T-cell (primary cell): ENCODE measurements at regions not wholly inside any gene's neighbourhood (a gene's known extent, or its start where the extent isn't known, plus 50 kb on each side); places are given as distances from the start of the nearest gene placed in this dataset.

Experiments
- ATAC-seq, 4 experiments: fragments of 200-7000 bp in 3 of 4; fragments of 150-1000 bp in 1 of 4; cut with Tn5 transposase; replicated peaks in 1 of 4; 1 replicate in 3 of 4; 2 replicates in 1 of 4; pipeline ENCODE4 v1.10.0; 2021; ENCODE audit warnings: moderate library complexity in 3 of 4, mild to moderate bottlenecking in 2 of 4, moderate number of reproducible peaks in 1 of 4
- CTCF ChIA-PET, 2 donors: fragments of 300-600 bp; sonication (Branson Sonifier 250); formaldehyde crosslinking; loops; one replicate each; lab custom pipeline; 2022; ENCODE audit warnings: antibody characterized with exemption in 2 of 2; lab: Charles Lee
- POLR2A ChIA-PET, 2 donors: fragments of 300-600 bp; sonication (Branson Sonifier 250); formaldehyde crosslinking; loops; one replicate each; lab custom pipeline; 2022; ENCODE audit warnings: antibody characterized with exemption in 2 of 2; lab: Charles Lee
- DNase-seq, 35 experiments: peaks; one replicate each; pipeline versions ENCODE4 v3.0.0 to v3.0.0-alpha.2; 2013 to 2023
- H3K27ac ChIP-seq: one replicate; pipeline ENCODE4 v1.5.1; 2013; ENCODE audit warnings: low read length
- H3K27me3 ChIP-seq, 2 experiments: replicated peaks in 1 of 2; 1 replicate in 1 of 2; 2 replicates in 1 of 2; pipeline versions ENCODE4 v1.6.1 to v1.7.0; 2013; ENCODE audit warnings: low read length in 1 of 2, mixed read lengths in 1 of 2; ENCODE audit not compliant: control insufficient read depth in 2 of 2, insufficient read depth in 2 of 2; ENCODE audit errors: extremely low read depth in 1 of 2
- H3K36me3 ChIP-seq, 2 donors: 1 replicate in 1 of 2; 2 replicates in 1 of 2; pipeline versions ENCODE4 v1.6.1 to v1.7.0; 2013; ENCODE audit warnings: low read length in 1 of 2; ENCODE audit not compliant: control insufficient read depth in 2 of 2, insufficient read depth in 1 of 2; ENCODE audit errors: extremely low read depth in 1 of 2
- H3K4me1 ChIP-seq, 2 experiments: 1 replicate in 1 of 2; 2 replicates in 1 of 2; pipeline versions ENCODE4 v1.6.1 to v1.7.0; 2013; ENCODE audit warnings: low read length in 2 of 2, mixed read lengths in 1 of 2; ENCODE audit not compliant: insufficient read depth in 2 of 2, control insufficient read depth in 1 of 2; ENCODE audit errors: extremely low read depth in 1 of 2
- H3K4me3 ChIP-seq, 2 donors: 1 replicate in 1 of 2; 2 replicates in 1 of 2; pipeline versions ENCODE4 v1.5.1 to v1.7.0; 2013; ENCODE audit warnings: mild to moderate bottlenecking in 2 of 2, low read length in 1 of 2, moderate library complexity in 1 of 2; ENCODE audit not compliant: control insufficient read depth in 1 of 2; ENCODE audit errors: extremely low read depth in 1 of 2
- H3K9me3 ChIP-seq: 2 replicates; pipeline ENCODE4 v1.7.0; 2013
- H3K27ac Mint-ChIP-seq, 2 donors: one replicate each; pipeline ENCODE4 v1.8.0; 2020 to 2021; ENCODE audit warnings: mild to moderate bottlenecking in 2 of 2, mixed read lengths in 2 of 2
- H3K27me3 Mint-ChIP-seq, 2 donors: one replicate each; pipeline ENCODE4 v1.8.0; 2021 to 2022; ENCODE audit warnings: mixed read lengths in 2 of 2
- H3K36me3 Mint-ChIP-seq: one replicate; pipeline ENCODE4 v1.8.0; 2021; ENCODE audit warnings: mixed read lengths
- H3K4me1 Mint-ChIP-seq, 3 donors: one replicate each; pipeline ENCODE4 v1.8.0; 2020 to 2022; ENCODE audit warnings: mixed read lengths in 3 of 3, mild to moderate bottlenecking in 1 of 3
- H3K4me3 Mint-ChIP-seq, 3 donors: one replicate each; pipeline ENCODE4 v1.8.0; 2020 to 2022; ENCODE audit warnings: mild to moderate bottlenecking in 3 of 3, mixed read lengths in 3 of 3, moderate library complexity in 3 of 3
- H3K9me3 Mint-ChIP-seq, 3 donors: one replicate each; pipeline ENCODE4 v1.8.0; 2020 to 2022; ENCODE audit warnings: mixed read lengths in 3 of 3
- WGBS: methylation state at CpG from one replicate; pipeline ENCODE4 v1.1.5; 2013; ENCODE audit warnings: missing lambda C conversion rate; ENCODE audit not compliant: insufficient coverage; 5-methylcytosine and 5-hydroxymethylcytosine counted together

- Mint-ChIP-seq H3K36me3 (no peaks in the 10 kb centered on the region), H3K27ac (no peak overlapping the region), H3K4me1 (no peaks in the 10 kb centered on the region), H3K4me3 (no peak overlapping the region), H3K27me3 (no peaks in the 10 kb centered on the region), H3K9me3 (peaks cover 16 to 45% (median 28%) of the 10 kb centered on the region in 3 donors)
- DNase-seq (no peak), ATAC-seq (no peak)
- WGBS: 87% methylated on average over 3 of the region's 3 CpGs
- Histone ChIP-seq H3K27me3 (peaks cover 0 to 8% of the 10 kb centered on the region in 2 experiments), H3K4me3 (no peak overlapping the region), H3K27ac (no peak overlapping the region), H3K36me3 (no peaks in the 10 kb centered on the region), H3K9me3 (no peaks in the 10 kb centered on the region), H3K4me1 (no peaks in the 10 kb centered on the region)
- ChIA-PET POLR2A (no interaction called here), CTCF (no interaction called here)
Observed at GRCh38 chr16:59729613-59730012, 995.5 kb upstream of the GOT2 start.

- Mint-ChIP-seq H3K9me3 (peaks cover 3 to 9% (median 4%) of the 10 kb centered on the region in 3 donors), H3K4me3 (no peak overlapping the region), H3K4me1 (no peaks in the 10 kb centered on the region), H3K27ac (no peak overlapping the region), H3K36me3 (no peaks in the 10 kb centered on the region), H3K27me3 (no peaks in the 10 kb centered on the region)
- Histone ChIP-seq H3K36me3 (no peaks in the 10 kb centered on the region), H3K27me3 (no peaks in the 10 kb centered on the region), H3K4me3 (no peak overlapping the region), H3K9me3 (no peaks in the 10 kb centered on the region), H3K4me1 (no peaks in the 10 kb centered on the region), H3K27ac (no peak overlapping the region)
- ChIA-PET POLR2A (no interaction called here), CTCF (no interaction called here)
- DNase-seq (no peak), ATAC-seq (no peak)
- no CpG with 5 or more reads among the region's 2 CpGs for WGBS
Observed at GRCh38 chr16:59719121-59719520, 985.0 kb upstream of the GOT2 start.

- ChIA-PET POLR2A (no interaction called here), CTCF (no interaction called here)
- no CpG with 5 or more reads among the region's 8 CpGs for WGBS
- H3K27me3 ChIP-seq: no peaks in the 10 kb centered on the region
- Mint-ChIP-seq H3K4me1 (no peaks in the 10 kb centered on the region), H3K9me3 (peaks cover 3 to 18% (median 4%) of the 10 kb centered on the region in 3 donors), H3K27ac (no peak overlapping the region), H3K27me3 (no peaks in the 10 kb centered on the region), H3K36me3 (no peaks in the 10 kb centered on the region), H3K4me3 (no peak overlapping the region)
- ATAC-seq: no peak
- no peak overlapping the region for H3K4me3 ChIP-seq
- H3K4me1 ChIP-seq: no peaks in the 10 kb centered on the region
- no peaks in the 10 kb centered on the region for H3K36me3 ChIP-seq
- H3K9me3 ChIP-seq: no peaks in the 10 kb centered on the region
- no peak overlapping the region for H3K27ac ChIP-seq
- no peak for DNase-seq
Observed at GRCh38 chr16:59707436-59708226, 973.5 kb upstream of the GOT2 start.

GRCh38 chr16:59701963-59702930 lies 968.1 kb upstream of the GOT2 start:
- no peak overlapping the region for H3K27ac ChIP-seq
- Mint-ChIP-seq H3K4me1 (no peaks in the 10 kb centered on the region), H3K36me3 (no peaks in the 10 kb centered on the region), H3K27ac (no peak overlapping the region), H3K27me3 (no peaks in the 10 kb centered on the region), H3K9me3 (peaks cover 2 to 14% (median 4%) of the 10 kb centered on the region in 3 donors), H3K4me3 (no peak overlapping the region)
- WGBS: 40% methylated on average over 1 of the region's 3 CpGs
- ChIA-PET CTCF (interaction anchor here in 1 of 2 donors (0.5 kb wide), 1 partner anchor 8 kb away, joined by 10 read pairs; no protein-coding TSS in a partner anchor), POLR2A (interaction anchor here in 1 of 2 donors (0.6 kb wide), 1 partner anchor 766 kb away, joined by 3 read pairs; no protein-coding TSS in a partner anchor)
- no peak overlapping the region for H3K4me3 ChIP-seq
- no peaks in the 10 kb centered on the region for H3K9me3 ChIP-seq
- H3K27me3 ChIP-seq: no peaks in the 10 kb centered on the region
- no peaks in the 10 kb centered on the region for H3K36me3 ChIP-seq
- DNase-seq (no peak), ATAC-seq (no peak)
- H3K4me1 ChIP-seq: no peaks in the 10 kb centered on the region

- no peaks in the 10 kb centered on the region for H3K36me3 ChIP-seq
- Mint-ChIP-seq H3K27me3 (no peaks in the 10 kb centered on the region), H3K9me3 (peaks cover 4 to 9% (median 6%) of the 10 kb centered on the region in 3 donors), H3K4me1 (no peaks in the 10 kb centered on the region), H3K36me3 (no peaks in the 10 kb centered on the region), H3K4me3 (no peak overlapping the region), H3K27ac (no peak overlapping the region)
- ChIA-PET CTCF (no interaction called here), POLR2A (interaction anchor here in 1 of 2 donors (0.7 kb wide), 1 partner anchor 72 kb away, joined by 3 read pairs; no protein-coding TSS in a partner anchor)
- WGBS: no CpG with 5 or more reads among the region's 1 CpG
- DNase-seq: no peak
- H3K27ac ChIP-seq: no peak overlapping the region
- ATAC-seq: no peak
- no peak overlapping the region for H3K4me3 ChIP-seq
- H3K27me3 ChIP-seq: no peaks in the 10 kb centered on the region
- no peaks in the 10 kb centered on the region for H3K9me3 ChIP-seq
- no peaks in the 10 kb centered on the region for H3K4me1 ChIP-seq
Observed at GRCh38 chr16:59699786-59700185, 965.7 kb upstream of the GOT2 start.

- no peaks in the 10 kb centered on the region for H3K27me3 ChIP-seq
- Mint-ChIP-seq H3K9me3 (peaks cover 7 to 9% (median 8%) of the 10 kb centered on the region in 3 donors), H3K36me3 (no peaks in the 10 kb centered on the region), H3K27me3 (no peaks in the 10 kb centered on the region), H3K27ac (no peak overlapping the region), H3K4me3 (no peak overlapping the region), H3K4me1 (no peaks in the 10 kb centered on the region)
- no peak overlapping the region for H3K27ac ChIP-seq
- ChIA-PET POLR2A (no interaction called here), CTCF (no interaction called here)
- no peaks in the 10 kb centered on the region for H3K9me3 ChIP-seq
- no peaks in the 10 kb centered on the region for H3K4me1 ChIP-seq
- ATAC-seq: no peak
- DNase-seq: no peak
- H3K36me3 ChIP-seq: no peaks in the 10 kb centered on the region
- H3K4me3 ChIP-seq: no peak overlapping the region
- no CpG with 5 or more reads among the region's 3 CpGs for WGBS
Observed at GRCh38 chr16:59698346-59699020, 964.4 kb upstream of the GOT2 start.
